H1 (cell line): ENCODE measurements at regions not wholly inside any gene's neighbourhood (a gene's known extent, or its start where the extent isn't known, plus 50 kb on each side); places are given as distances from the start of the nearest gene placed in this dataset.

Source experiments
- RNF2 ChIP-seq: fragments of 200-900, 300-1000 bp; sonication (generic); IDR thresholded peaks from 2 replicates; pipeline ENCODE4 v1.7.1; 2016; ENCODE audit warnings: borderline replicate concordance, low read depth, mild to moderate bottlenecking, antibody characterized with exemption, low read length; ENCODE audit not compliant: poor library complexity, severe bottlenecking; ENCODE audit errors: missing control alignments

GRCh38 chr10:60669501-60669900 lies 108.8 kb upstream of the CDK1 start (continued):
- no peak for TF ChIP-seq RNF2
